ENCODE measurements at regions not wholly inside any gene's neighbourhood (a gene's known extent, or its start where the extent isn't known, plus 50 kb on each side); places are given as distances from the start of the nearest gene placed in this dataset.

DNA sequence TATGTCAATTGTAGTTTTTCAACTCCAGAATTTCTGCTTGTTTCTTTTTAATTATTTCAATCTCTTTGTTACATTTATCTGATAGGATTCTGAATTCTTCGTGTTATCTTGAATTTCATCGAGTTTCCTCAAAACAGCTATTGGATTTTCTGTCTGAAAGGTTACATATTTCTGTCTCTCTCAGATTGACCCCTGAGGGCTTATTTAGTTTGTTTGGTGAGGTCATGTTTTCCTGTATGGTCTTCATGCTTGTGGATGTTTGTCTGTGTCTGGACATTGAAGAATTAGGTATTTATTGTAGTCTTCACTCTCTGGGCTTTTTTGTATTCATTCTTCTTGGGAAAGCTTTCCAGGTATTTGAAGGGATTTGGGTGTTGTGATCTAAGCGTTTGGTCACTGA is 85.6 kb downstream of the SNAPC1 start:
- no peak for TF ChIP-seq CTCF (IDR thresholded peaks at IDR 0.05; ENCODE audit: borderline replicate concordance, control extremely low read depth, extremely low read depth, insufficient read depth, missing control alignments)
- no peak for DNase-seq (ENCODE audit: low spot score)
- in situ Hi-C loops (cut with MboI; ENCODE audit: low sequenced_read_pairs, unreplicated experiment) = loop anchor here (25.0 kb wide), 1 partner anchor 561 kb away; the partner anchor contains the start of gene TMEM30B

DNA sequence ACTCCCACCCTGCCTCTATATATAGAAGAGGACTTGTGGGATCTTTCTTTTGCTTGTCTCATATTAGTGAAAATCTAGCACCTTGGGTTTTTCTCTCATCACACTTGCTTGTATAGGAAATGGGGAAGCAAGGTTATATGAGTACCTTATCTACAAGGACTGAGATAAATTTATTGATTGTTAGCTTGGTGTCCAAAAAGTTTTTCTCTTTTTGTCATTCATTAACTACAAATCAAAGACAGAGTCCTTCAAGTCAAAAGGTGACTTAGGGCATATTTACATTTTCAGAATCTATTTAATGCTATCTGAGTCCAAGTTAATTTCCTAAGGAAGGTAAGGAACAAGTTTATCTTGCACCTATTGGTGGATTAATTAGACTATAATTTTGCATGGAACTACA is 92.7 kb downstream of the SNAPC1 start:
- no peak for DNase-seq (ENCODE audit: low spot score)
- in situ Hi-C loops (cut with MboI; ENCODE audit: low sequenced_read_pairs, unreplicated experiment) = no loop called here
- TF ChIP-seq CTCF (IDR thresholded peaks at IDR 0.05; ENCODE audit: borderline replicate concordance, control extremely low read depth, extremely low read depth, insufficient read depth, missing control alignments) = no peak

DNA sequence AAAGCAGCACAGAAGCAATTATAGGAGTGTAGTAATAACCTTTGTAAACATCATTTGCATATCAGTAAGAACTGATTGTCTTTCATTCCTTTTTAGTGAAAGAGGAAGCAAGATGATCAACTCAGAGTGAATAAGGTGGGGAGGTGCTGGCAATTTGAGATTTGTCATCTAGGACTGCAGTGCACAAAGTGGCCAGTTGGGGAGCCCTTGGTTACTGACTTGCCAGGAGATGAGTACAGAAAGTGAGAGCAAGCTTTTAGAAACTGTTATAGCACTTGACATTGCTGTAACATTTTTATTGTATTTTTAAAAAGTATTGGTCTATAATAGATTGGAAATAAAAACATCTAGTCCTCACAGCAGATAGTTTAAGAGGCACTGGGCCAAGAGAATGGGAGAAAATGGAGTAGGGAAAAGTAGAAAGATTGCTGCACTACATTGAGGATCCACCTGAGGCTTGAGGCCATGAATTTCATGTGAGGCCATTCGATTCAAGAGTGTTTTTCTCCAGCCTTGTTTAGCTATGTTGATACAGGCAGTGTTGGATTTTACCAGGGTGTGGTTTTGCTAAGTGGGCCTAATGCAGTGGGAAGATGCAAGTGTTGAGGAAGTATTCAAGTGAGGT is 98.2 kb downstream of the SNAPC1 start:
- in situ Hi-C loops (cut with MboI; ENCODE audit: low sequenced_read_pairs, unreplicated experiment) = no loop called here
- DNase-seq (ENCODE audit: low spot score) = peak; percentile 82
- peak; percentile 42 for TF ChIP-seq CTCF (IDR thresholded peaks at IDR 0.05; ENCODE audit: borderline replicate concordance, control extremely low read depth, extremely low read depth, insufficient read depth, missing control alignments)

DNA sequence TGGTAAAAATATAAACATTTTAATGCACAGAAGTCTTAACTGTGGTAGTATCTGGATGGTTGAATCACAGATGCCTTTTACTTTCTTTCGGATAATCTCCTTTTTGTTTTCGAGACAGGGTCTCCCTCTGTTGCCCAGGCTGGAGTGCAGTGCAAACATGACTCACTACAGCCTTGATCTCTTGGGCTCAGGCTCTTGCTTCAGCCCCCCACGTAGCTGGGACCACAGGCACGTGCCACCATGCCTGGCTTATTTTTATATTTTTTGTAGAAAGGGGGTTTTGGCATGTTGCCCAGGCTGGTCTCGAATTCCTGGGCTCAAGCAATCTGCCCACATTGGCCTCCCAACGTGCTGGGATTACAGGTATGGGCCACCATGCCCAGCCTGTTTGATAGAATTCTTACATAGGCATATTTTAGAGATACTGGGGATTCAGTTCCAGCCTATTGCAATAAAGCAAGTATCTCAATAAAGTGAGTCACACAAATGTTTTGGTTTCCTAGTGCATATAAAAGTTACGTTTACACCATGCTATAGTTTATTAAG is 99.2 kb downstream of the SNAPC1 start:
- in situ Hi-C loops (cut with MboI; ENCODE audit: low sequenced_read_pairs, unreplicated experiment) = no loop called here
- TF ChIP-seq CTCF (IDR thresholded peaks at IDR 0.05; ENCODE audit: borderline replicate concordance, control extremely low read depth, extremely low read depth, insufficient read depth, missing control alignments) = no peak
- no peak for DNase-seq (ENCODE audit: low spot score)

DNA sequence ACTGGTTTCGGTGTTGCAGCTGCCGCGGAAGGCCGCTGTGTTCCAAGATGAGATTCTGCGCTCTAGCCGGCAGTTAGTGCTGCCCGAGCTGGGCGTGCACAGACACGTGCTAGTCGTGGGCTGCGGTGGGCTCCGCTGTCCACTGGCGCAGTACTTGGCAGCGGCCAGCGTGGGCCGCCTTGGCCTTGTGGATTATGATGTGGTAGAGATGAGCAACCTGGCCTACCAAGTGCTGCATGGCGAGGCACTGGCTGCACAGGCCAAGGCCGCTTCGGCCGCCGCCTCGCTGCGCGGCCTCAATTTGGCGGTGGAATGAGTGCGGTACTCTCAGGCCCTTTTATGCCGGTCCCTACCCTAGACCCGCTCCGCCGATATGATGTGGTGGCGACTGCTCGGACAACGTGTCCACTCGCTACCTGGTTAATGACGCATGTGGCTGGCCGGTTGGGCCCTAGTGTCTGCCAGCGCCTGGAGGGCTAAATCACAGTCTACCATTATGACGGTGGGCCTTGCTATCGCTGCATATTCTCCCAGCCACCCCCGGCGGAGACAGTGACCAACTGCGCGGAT is 102.2 kb downstream of the SNAPC1 start:
- DNase-seq (ENCODE audit: low spot score) = no peak
- in situ Hi-C loops (cut with MboI; ENCODE audit: low sequenced_read_pairs, unreplicated experiment) = no loop called here
- no peak for TF ChIP-seq CTCF (IDR thresholded peaks at IDR 0.05; ENCODE audit: borderline replicate concordance, control extremely low read depth, extremely low read depth, insufficient read depth, missing control alignments)

GRCh38 chr14:61866932-61867920 is 105.0 kb downstream of the SNAPC1 start:
- TF ChIP-seq CTCF (IDR thresholded peaks at IDR 0.05; ENCODE audit: borderline replicate concordance, control extremely low read depth, extremely low read depth, insufficient read depth, missing control alignments) = no peak
- in situ Hi-C loops (cut with MboI; ENCODE audit: low sequenced_read_pairs, unreplicated experiment) = no loop called here
- DNase-seq (ENCODE audit: low spot score) = peak; percentile 58

Data from GM13976 (cell line).